BLaER1 treated with 17β-estradiol and CSF1 and Interleukin-3, amounts not matched to agents 10 nM and 100 nM (cell line): ENCODE measurements at regions not wholly inside any gene's neighbourhood (a gene's known extent, or its start where the extent isn't known, plus 50 kb on each side); places are given as distances from the start of the nearest gene placed in this dataset.
"Not testable (repeated sequence)": the region's sequence is repeated elsewhere in the genome, so short reads cannot be mapped to it uniquely, and the experiment has no call there.

Experiments
- H3K27ac ChIP-seq, 11 experiments: shearing (Covaris generic); formaldehyde crosslinking; 2 replicates each; pipeline ENCODE4 v1.8.1; 2022
- H3K27me3 ChIP-seq, 11 experiments: shearing (Covaris generic); formaldehyde crosslinking; 2 replicates each; pipeline ENCODE4 v1.8.1; 2022
- H3K36me3 ChIP-seq, 11 experiments: shearing (Covaris generic); formaldehyde crosslinking; 2 replicates each; pipeline ENCODE4 v1.8.1; 2022
- H3K4me1 ChIP-seq, 10 experiments: shearing (Covaris generic); formaldehyde crosslinking; 2 replicates each; pipeline ENCODE4 v1.8.1; 2022
- H3K4me2 ChIP-seq, 11 experiments: shearing (Covaris generic); formaldehyde crosslinking; 2 replicates each; pipeline ENCODE4 v1.8.1; 2022
- H3K4me3 ChIP-seq, 10 experiments: shearing (Covaris generic); formaldehyde crosslinking; 2 replicates each; pipeline ENCODE4 v1.8.1; 2022
- H3K9ac ChIP-seq, 11 experiments: shearing (Covaris generic); formaldehyde crosslinking; 2 replicates each; pipeline ENCODE4 v1.8.1; 2022
- H3K9me3 ChIP-seq, 11 experiments: shearing (Covaris generic); formaldehyde crosslinking; replicated peaks in 1 of 11; 2 replicates each; pipeline ENCODE4 v1.8.1; 2022
- H4K20me1 ChIP-seq, 11 experiments: shearing (Covaris generic); formaldehyde crosslinking; 2 replicates each; pipeline ENCODE4 v1.8.1; 2022
- Cebpa-rat ChIP-seq, 11 experiments: shearing (Covaris generic); IDR thresholded peaks; 2 replicates each; pipeline ENCODE4 v1.8.1; 2022

DNA sequence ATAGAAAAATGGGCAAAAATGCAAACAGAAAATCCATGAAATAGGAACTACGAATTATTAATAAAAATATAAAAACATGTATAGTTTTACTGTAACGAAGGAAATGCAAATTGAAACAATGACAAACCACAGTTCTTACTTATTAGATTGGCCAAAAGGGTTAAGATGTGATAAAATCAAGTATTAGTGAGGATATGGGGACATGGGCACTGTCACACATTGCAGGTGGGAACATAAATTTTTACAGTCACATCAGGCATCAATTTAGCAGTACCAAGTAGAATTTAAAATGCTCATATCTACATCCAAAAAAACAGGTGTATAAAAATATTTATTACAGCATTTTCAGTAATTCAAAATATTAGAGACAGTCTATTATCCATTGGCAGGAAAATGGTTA is 353.2 kb upstream of the API5 start:
- Histone ChIP-seq H3K4me2 (no peak overlapping the region), H4K20me1 (no peaks in the 10 kb centered on the region), H3K27me3 (no peaks in the 10 kb centered on the region), H3K9ac (no peak overlapping the region), H3K36me3 (no peaks in the 10 kb centered on the region), H3K9me3 (0 out of 22 replicates have a peak, but pooled peaks cover 0 to 9% (median 0%) of the 10 kb centered on the region in 11 experiments), H3K27ac (no peak overlapping the region), H3K4me1 (no peaks in the 10 kb centered on the region), H3K4me3 (no peak overlapping the region)
- TF ChIP-seq Cebpa-rat (IDR thresholded peaks at IDR 0.05) = no peak

GRCh38 chr11:42960521-42961088 is 351.2 kb upstream of the API5 start:
- H3K27ac ChIP-seq = no peak overlapping the region
- H3K4me1 ChIP-seq = no peaks in the 10 kb centered on the region
- 0 out of 22 replicates have a peak, but pooled peaks cover 0 to 9% (median 0%) of the 10 kb centered on the region in 11 experiments for H3K9me3 ChIP-seq
- no peak for TF ChIP-seq Cebpa-rat (IDR thresholded peaks at IDR 0.05)
- no peak overlapping the region for H3K9ac ChIP-seq
- H3K27me3 ChIP-seq = no peaks in the 10 kb centered on the region
- no peaks in the 10 kb centered on the region for H4K20me1 ChIP-seq
- no peaks in the 10 kb centered on the region for H3K36me3 ChIP-seq
- H3K4me3 ChIP-seq = no peak overlapping the region
- no peak overlapping the region for H3K4me2 ChIP-seq

- no peaks in the 10 kb centered on the region for H3K4me1 ChIP-seq
- no peak overlapping the region for H3K4me2 ChIP-seq
- H3K9me3 ChIP-seq = 0 out of 22 replicates have a peak, but pooled peaks cover 0 to 7% (median 0%) of the 10 kb centered on the region in 11 experiments
- no peak overlapping the region for H3K4me3 ChIP-seq
- no peak overlapping the region for H3K27ac ChIP-seq
- no peaks in the 10 kb centered on the region for H3K36me3 ChIP-seq
- no peak for TF ChIP-seq Cebpa-rat (IDR thresholded peaks at IDR 0.05)
- H4K20me1 ChIP-seq = no peaks in the 10 kb centered on the region
- no peak overlapping the region for H3K9ac ChIP-seq
- H3K27me3 ChIP-seq = no peaks in the 10 kb centered on the region
Measured at GRCh38 chr11:42967653-42968052, 344.1 kb upstream of the API5 start.

DNA sequence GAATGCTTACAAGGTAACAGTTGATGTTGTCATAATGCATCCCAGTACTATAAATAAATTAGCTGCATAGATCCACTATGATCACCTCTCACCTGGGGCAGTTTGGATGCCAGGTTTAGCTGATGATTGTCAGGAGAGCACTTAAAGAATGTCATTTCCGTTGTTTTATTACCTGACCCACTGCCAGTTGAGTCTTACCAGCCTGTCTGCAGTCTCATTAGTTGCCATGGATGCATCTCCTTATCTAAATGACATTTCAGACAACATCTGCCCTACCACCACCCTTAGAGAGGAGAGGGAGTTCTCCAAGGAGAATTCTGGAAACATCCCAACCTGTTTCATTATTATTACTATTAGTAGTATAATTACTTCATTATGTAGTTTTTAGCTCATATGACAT is 339.1 kb upstream of the API5 start:
- Histone ChIP-seq H3K4me2 (no peak overlapping the region), H3K27me3 (no peaks in the 10 kb centered on the region), H3K9me3 (no peaks in the 10 kb centered on the region), H3K27ac (no peak overlapping the region), H4K20me1 (no peaks in the 10 kb centered on the region), H3K4me3 (no peak overlapping the region), H3K4me1 (no peaks in the 10 kb centered on the region), H3K9ac (no peak overlapping the region), H3K36me3 (no peaks in the 10 kb centered on the region)
- no peak for TF ChIP-seq Cebpa-rat (IDR thresholded peaks at IDR 0.05)

GRCh38 chr11:42974510-42975179 is 337.2 kb upstream of the API5 start:
- H3K9me3 ChIP-seq = no peaks in the 10 kb centered on the region
- H3K4me2 ChIP-seq = no peak overlapping the region
- H3K36me3 ChIP-seq = no peaks in the 10 kb centered on the region
- no peaks in the 10 kb centered on the region for H3K4me1 ChIP-seq
- no peak overlapping the region for H3K4me3 ChIP-seq
- TF ChIP-seq Cebpa-rat (IDR thresholded peaks at IDR 0.05) = no peak
- H3K9ac ChIP-seq = no peak overlapping the region
- H3K27me3 ChIP-seq = no peaks in the 10 kb centered on the region
- no peak overlapping the region for H3K27ac ChIP-seq
- H4K20me1 ChIP-seq = no peaks in the 10 kb centered on the region

DNA sequence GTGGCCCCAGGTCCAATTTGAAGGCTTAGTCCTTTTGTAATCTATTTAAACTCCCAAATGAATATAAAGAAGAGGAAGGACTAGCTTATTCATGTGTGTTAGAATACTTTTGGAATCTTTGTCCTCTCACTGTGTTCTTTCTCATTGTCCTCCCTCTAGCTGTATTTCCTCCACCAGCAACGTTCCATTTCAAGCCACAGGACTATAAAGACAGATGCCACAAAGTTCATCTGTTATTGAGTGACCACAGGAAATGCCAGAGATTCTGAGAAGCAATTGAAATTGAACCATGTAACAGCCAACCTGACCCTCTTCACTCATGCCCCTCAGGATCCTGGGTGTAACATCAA is 336.6 kb upstream of the API5 start:
- Histone ChIP-seq H3K27me3 (no peaks in the 10 kb centered on the region), H3K27ac (no peak overlapping the region), H4K20me1 (no peaks in the 10 kb centered on the region), H3K4me1 (no peaks in the 10 kb centered on the region), H3K4me2 (no peak overlapping the region), H3K9ac (no peak overlapping the region), H3K36me3 (no peaks in the 10 kb centered on the region), H3K9me3 (no peaks in the 10 kb centered on the region), H3K4me3 (no peak overlapping the region)
- TF ChIP-seq Cebpa-rat (IDR thresholded peaks at IDR 0.05) = no peak

DNA sequence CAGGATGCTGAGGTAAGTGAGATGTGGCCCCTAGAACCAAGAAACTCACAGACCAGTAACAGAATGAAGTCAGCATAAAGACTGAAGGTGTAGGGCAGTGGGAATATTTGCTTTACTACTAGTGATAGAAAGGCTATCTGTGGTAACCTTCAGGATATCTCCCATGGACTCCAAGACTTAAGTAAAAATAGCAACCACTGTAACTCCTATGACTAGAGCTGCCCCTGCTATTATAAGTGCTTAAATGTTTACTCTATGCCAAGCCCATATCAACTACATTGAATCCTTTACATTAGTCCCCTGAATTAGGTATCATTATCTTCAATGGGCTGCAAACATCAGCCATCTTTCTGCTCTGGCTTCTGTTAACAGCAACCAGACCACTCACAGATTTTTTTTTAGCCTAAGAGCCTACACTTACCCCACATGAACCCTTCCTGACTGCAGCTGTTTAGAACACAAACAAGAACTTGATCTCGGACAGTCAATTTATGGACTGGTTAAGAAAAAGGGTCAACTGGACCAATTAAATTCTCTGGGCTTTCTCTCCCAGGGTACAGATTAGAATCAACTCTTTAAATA is 335.1 kb upstream of the API5 start:
- H3K4me3 ChIP-seq = no peak overlapping the region
- no peaks in the 10 kb centered on the region for H3K36me3 ChIP-seq
- no peak overlapping the region for H3K27ac ChIP-seq
- no peaks in the 10 kb centered on the region for H3K27me3 ChIP-seq
- no peak for TF ChIP-seq Cebpa-rat (IDR thresholded peaks at IDR 0.05)
- H3K4me1 ChIP-seq = no peaks in the 10 kb centered on the region
- no peaks in the 10 kb centered on the region for H3K9me3 ChIP-seq
- H3K4me2 ChIP-seq = no peak overlapping the region
- no peak overlapping the region for H3K9ac ChIP-seq
- H4K20me1 ChIP-seq = no peaks in the 10 kb centered on the region

- H3K9ac ChIP-seq = peak overlapping the region in 5 of 11 experiments; percentile 8 to 42 (median 26); a peak in 6 of 22 replicates
- no peaks in the 10 kb centered on the region for H3K27me3 ChIP-seq
- no peaks in the 10 kb centered on the region for H3K36me3 ChIP-seq
- H3K4me3 ChIP-seq = peak overlapping the region in 2 of 10 experiments; percentile 8 to 18; a peak in 2 of 20 replicates
- TF ChIP-seq Cebpa-rat (IDR thresholded peaks at IDR 0.05) = peak in 2 of 11 experiments; percentile 55 to 62; a peak in 2 of 22 replicates
- H3K9me3 ChIP-seq = no peaks in the 10 kb centered on the region; a peak in 1 of 22 replicates
- no peaks in the 10 kb centered on the region for H4K20me1 ChIP-seq
- peak overlapping the region in 8 of 11 experiments; percentile 37 to 85 (median 74); a peak in 16 of 22 replicates for H3K4me2 ChIP-seq
- H3K4me1 ChIP-seq = peaks cover 0 to 50% (median 21%) of the 10 kb centered on the region in 10 experiments; a peak in 14 of 20 replicates
- peak overlapping the region in 8 of 11 experiments; percentile 31 to 71 (median 56); a peak in 13 of 22 replicates for H3K27ac ChIP-seq
Measured at GRCh38 chr11:42992594-42992993, 319.2 kb upstream of the API5 start.

DNA sequence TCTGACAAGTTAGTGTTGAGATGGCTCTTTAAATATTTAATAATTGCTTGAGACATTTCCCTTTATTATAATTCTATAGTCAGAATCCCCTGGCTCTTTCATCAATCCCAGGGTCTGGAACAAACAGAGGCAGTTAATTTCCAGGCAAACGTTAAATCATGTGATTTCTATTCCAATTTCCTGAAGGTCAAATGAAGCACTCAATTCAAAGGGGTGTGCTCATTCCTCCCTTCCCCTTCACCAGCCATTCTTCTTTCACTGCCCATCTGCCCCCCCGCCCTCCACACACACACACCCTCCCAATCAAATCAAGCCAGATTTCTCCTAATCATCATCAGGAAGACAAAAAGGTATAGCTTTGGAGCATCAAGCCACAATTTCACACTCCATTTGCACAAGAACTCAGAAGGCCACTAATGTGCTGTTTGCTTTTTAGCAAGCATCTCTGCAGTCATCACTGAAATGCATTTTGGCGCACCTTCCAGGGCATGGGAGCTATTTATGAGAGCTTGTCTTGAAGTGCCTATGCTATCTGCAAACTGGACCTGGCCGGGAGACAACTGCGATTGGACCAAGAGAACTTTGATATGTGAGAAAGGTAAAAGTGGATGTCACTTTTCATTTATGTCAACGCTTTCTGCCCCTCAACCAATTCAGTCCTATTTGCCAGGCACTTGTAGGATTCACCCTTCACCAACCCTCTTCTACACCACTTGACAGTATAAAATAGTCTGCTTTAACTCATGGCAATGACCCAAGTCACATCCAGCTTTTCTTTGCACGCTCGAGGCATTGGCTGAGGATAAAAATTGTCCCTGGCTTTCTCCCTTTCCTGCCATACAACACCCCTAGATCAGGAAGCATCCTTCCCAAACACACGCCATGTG is 315.1 kb upstream of the API5 start:
- no peak for TF ChIP-seq Cebpa-rat (IDR thresholded peaks at IDR 0.05)
- Histone ChIP-seq H3K4me2 (no peak overlapping the region), H3K27ac (no peak overlapping the region), H3K9ac (no peak overlapping the region), H3K4me1 (peaks cover 0 to 28% (median 20%) of the 10 kb centered on the region in 10 experiments; a peak in 14 of 20 replicates), H3K9me3 (peaks cover 0 to 4% (median 0%) of the 10 kb centered on the region in 11 experiments; a peak in 2 of 22 replicates), H3K27me3 (no peaks in the 10 kb centered on the region), H3K4me3 (no peak overlapping the region), H4K20me1 (no peaks in the 10 kb centered on the region), H3K36me3 (no peaks in the 10 kb centered on the region)

DNA sequence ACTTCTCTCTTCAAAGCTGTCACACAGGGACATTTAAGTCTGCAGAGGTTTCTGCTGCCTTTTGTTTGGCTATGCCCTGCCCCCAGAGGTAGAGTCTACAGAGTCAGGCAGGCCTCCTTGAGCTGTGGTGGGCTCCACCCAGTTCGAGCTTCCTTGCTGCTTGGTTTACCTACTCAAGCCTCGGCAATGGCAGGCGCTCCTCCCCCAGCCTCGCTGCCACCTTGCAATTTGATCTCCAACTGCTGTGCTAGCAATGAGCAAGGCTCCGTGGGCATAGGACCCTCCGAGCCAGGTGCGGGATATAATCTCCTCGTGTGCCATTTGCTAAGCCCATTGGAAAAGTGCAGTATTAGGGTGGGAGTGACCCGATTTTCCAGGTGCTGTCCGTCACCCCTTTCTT is 306.9 kb upstream of the API5 start:
- not testable (repeated sequence) for H3K4me2 ChIP-seq, H3K9ac ChIP-seq, H3K27me3 ChIP-seq, H3K36me3 ChIP-seq, H3K27ac ChIP-seq, H3K4me3 ChIP-seq, H4K20me1 ChIP-seq
- Histone ChIP-seq H3K4me1 (peaks cover 8 to 25% (median 17%) of the 10 kb centered on the region in 10 experiments), H3K9me3 (peaks cover 9 to 33% (median 26%) of the 10 kb centered on the region in 11 experiments; a peak in 21 of 22 replicates)
